Fibroblast of peridontal ligament (primary cell): ENCODE measurements at regions not wholly inside any gene's neighbourhood (a gene's known extent, or its start where the extent isn't known, plus 50 kb on each side); places are given as distances from the start of the nearest gene placed in this dataset.
"Not testable (repeated sequence)": the region's sequence is repeated elsewhere in the genome, so short reads cannot be mapped to it uniquely, and the experiment has no call there.

Experiments
- DNase-seq: peaks from one replicate; pipeline ENCODE4 v3.0.0-alpha.2; 2010; ENCODE audit errors: extremely low read depth

- no peak for DNase-seq
Measured at GRCh38 chr1:22196041-22196440, 53.1 kb upstream of the WNT4 start.

DNA sequence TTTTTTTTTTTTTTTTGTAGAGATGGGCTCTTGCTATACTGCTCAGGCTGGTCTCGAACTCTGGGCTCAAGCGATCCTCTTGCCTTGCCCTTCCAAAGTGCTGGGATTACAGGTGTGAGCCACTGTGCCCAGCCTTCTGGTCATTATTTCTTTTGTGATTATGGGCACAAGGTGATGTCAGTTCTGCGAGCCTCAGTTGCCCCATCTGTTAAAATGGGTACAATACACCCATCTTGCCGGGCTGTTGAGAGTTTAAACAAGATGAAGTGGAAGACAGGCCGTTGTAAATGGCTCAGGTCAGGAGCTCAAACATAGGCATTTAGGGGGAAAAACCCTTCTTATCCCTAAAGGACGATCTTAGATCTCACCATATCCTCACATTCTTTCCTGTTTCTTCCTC lies 53.7 kb upstream of the WNT4 start:
- DNase-seq: no peak

DNA sequence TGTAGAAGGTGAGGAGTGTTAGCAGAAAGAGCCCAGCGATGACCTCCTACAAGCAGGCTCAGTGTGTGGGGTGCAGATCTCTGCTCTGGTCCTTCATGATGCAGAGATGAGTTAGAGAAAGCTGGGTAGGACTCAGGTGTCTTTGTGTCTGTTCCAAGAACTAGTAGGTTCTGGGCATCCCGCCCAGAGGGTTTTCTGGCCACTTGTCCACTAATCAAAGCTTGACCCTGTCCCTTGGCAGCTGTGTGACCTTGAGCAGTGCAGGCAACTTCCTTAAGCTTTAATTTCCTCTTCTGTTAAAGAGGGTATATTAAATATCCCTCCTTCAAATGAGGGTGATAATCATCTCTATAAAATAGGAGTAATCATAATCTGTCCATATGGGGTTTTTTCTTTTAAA lies 54.7 kb upstream of the WNT4 start:
- DNase-seq: no peak

DNA sequence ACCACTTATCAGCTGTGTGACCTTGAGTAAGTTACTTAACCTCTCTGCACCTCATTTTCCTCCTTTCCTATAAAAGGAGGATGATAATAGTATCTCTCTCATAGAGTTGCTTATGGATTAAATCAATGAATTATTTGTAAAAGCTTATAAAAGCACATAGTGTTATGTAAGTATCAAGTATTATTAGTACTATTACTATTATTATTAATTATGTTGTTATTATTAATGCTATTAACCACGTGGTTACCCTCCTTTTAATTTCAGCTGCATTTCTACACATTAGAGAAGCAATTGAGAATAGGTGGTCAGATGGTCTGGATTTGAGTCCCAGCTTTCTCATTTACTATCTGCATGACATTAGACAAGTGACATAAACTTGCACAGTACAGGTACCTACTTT lies 58.1 kb upstream of the WNT4 start:
- no peak for DNase-seq

GRCh38 chr1:22203335-22203734 lies 60.4 kb upstream of the WNT4 start:
- no peak for DNase-seq

DNA sequence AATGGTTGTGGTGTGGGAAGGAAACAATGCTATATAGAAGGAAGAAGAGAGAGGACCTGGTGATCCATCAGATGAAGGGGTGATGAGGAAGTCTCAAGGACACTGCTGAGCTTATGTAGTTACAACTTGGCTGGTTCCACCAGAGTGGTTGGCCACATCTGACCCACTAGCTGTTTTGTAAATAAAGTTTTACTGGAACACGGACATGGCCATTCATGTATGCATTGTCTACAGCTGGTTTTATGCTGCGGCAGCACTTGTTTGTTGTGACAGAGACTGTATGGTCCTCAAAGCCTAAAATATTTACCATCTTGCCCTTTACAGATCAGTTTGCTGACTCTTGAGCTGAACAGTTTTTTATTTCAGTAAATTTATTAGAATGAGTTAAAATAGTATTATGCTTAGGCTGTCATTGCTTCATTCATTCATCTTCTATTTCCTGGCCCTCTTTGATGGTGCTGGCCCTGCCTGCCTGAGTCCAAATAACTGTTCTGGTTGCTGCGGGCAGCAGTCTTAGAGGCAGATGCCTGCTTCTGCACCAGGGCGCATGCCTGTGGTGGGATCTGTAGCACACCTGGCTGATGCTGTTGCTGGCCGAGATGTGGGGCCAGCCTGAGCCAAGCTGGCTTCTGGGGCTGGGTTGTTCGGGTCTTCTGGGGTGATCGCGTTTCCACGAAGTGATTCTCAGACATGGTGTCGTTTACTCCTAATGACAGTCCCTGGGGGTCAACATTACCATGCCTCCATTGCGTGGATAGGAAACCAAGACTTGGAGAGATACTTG lies 61.4 kb upstream of the WNT4 start:
- no peak for DNase-seq

- peak; percentile 12 for DNase-seq
Measured at GRCh38 chr1:22204989-22205913, 62.4 kb upstream of the WNT4 start.

- no peak for DNase-seq
Measured at GRCh38 chr1:22206551-22207125, 63.7 kb upstream of the WNT4 start.

DNA sequence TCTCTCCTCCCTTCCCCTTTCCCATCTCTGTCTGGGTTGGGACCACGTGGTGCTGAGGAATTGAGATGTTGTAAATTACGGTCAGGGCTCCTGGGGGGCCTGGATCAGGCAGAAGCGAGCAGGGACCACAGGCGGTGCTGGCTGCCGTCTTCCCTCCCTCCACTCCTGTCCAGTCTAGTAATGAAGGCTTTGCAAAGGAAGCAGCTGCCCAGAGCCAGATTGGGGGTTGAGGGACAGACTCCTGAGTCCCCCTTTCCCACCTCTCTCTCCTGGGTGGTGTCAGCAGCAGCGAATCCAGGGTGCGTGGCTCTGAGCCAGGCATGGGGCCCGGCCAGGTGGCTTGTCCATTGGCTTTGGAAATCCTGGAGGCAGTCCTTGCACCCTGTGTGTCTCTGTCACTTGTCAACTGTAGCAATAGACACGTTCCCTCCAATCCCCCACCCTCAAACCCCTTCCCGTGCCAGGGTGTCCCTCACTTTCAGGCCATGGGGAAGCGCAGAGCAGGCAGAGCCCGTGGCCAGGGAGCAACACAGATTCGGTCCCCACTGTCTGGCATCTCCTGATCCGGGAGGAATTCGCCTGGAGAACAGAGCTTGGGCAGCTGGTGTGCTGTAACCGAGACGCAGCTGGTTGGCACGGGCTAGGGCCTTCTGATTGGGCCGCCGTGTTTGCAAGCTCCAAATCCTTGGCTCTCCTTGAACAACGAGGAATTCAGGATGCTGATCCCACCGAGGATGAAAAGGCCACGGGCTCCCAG lies 64.8 kb upstream of the WNT4 start:
- peak; percentile 6 for DNase-seq

GRCh38 chr1:22208268-22208972 lies 65.5 kb upstream of the WNT4 start:
- no peak for DNase-seq

GRCh38 chr1:22208973-22209378 lies 66.1 kb upstream of the WNT4 start:
- DNase-seq: no peak

DNA sequence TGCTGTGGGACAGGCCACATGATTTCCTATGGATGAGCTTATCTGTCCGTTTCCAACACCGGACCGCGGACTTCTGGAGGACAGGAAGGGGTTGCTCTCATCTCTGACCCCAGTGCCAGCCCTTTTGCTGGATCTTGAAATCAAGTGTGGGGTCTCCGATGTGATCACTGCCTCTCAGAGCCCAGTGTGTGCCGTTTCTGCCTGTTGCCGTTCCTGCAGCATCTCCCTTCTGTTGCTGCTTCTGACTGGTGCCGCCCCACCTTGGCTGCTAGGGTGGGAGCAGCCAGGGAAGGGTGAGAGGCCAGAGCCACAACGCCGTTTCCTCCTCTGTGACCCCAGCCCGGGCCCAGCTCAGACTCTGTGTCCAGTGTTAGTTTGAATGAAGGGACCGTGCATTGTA lies 67.3 kb upstream of the WNT4 start:
- DNase-seq: no peak

DNA sequence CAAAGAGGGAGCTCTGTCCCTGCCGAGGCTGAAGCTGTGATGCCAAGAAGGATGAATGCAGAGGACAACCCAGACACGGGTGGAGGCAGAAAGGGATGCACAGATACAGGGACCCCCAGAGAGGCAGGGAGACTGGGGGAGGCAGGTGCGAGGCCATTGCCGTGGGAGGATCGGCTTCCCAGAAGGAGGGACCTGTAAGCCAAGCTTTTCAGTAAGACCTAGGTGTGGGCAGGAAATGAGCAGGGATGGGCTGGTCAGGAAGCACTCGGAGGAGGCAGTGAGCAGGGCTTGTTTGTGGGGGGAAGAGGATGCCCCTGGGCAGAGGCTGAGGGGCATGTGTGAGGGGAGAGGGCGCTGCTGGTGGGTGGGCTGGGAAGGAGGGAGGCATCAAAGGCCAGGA lies 67.7 kb upstream of the WNT4 start:
- DNase-seq: no peak

GRCh38 chr1:22211459-22211858 lies 68.6 kb upstream of the WNT4 start:
- DNase-seq: not testable (repeated sequence)

DNA sequence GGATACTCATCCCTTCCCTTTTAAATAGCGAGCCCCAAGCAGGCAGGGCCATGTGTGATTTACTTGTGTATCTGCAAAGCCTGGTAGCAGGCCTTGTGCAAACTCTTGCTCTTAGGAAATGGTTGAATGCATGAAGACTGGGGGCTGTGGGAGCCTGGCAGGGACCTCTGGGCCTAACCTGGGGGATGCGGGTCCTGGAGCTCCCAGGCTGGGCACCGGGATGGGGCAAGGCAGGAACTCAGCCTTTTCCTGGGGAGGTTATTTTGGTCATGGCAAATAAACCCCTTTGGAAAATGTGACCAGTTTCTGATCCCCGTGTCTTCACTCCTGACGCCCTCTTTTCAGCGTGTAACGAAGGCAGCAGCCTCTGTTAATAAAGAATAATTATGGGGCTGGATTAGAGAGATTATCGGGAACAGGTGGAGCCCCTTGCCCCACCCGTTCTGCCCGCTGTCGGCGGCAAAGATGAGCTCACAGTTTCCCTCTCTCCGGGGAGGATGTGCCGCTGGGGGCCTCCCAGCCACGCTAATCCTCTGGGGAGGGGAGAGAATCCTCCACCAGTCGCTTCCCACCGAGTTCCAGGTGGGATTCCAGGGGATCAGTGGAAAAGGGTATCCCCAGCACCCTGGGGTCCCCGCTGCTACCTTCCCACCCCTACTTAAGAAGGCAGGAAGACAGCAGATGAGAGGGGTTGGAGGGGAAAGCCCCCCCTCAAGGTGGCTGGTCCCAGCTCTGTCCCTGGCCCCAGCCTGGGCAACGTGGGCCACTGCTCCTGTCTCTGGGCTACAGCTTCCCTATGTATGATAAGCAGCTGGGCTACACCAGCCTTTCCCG lies 69.7 kb upstream of the WNT4 start:
- no peak for DNase-seq

- DNase-seq: no peak
Measured at GRCh38 chr1:22216210-22216883, 73.5 kb upstream of the WNT4 start.

DNA sequence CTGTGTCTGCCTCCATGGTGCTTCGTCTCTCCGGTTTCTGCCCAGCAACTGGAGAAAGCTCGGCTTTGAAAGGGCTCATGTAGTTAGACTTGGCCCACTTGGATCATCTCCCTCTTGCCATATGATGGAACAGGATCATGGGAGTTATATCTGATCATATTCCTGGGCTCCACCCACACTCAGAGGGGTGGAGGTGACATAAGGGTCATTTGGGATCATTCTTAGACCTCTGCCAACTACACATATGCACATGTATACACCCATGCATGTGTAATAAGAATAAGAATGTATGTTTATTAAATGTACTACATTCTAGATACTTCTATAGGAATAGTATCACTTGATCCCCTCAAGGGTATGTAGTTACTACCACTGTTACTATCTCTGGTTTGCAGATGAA lies 74.1 kb upstream of the WNT4 start:
- DNase-seq: no peak

- DNase-seq: no peak
Measured at GRCh38 chr1:22217811-22218460, 75.0 kb upstream of the WNT4 start.

DNA sequence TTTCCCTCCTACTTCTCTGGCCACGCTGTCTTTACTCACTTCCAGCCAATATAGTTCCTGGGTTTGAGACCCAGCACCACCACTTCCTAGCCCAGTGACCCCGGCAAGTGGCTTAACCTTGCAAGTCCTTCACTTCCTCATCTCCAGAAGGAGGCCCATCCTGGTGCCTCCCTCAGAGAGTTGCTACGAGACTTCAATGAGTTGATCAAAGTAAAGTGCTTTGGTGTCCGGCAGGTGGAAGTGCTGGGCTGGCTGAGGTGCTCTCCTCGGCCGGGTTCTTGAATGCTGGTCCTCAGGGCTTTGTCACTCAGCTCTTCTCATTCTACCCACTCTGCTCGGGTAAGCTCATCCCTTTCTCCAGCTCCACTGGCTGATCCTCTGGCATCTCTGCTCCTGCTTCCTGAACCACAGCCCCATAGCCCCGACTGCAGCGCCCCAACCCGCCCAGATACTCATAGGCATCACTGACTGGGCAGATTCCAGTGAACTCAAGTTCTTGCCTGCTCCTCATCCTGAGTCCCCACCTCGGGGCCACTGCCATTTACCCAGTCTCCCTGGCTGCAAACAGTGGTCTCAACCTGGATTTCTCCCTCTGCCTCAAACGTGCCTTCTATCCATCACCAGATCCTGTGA lies 75.8 kb upstream of the WNT4 start:
- no peak for DNase-seq
